ENCODE measurements at regions not wholly inside any gene's neighbourhood (a gene's known extent, or its start where the extent isn't known, plus 50 kb on each side); places are given as distances from the start of the nearest gene placed in this dataset.

DNA sequence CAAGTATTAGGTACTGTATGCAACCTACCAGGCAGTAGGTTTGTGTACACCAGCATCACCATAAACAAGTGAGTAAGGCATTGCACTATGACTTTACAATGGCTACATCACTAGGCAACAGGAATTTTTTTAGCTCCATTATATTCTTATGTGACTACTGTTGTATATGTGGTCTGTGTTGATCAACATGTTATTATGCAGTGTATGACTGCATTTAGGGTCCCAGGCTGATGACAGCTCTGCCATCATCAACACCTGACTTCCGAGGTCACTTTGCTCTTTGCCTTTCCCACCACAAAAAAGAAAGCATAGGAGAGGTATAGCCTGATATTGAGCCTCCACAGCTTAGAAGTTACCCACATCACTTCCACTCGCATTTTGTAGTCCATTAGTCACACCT is 217.5 kb upstream of the PELI2 start:
- Histone ChIP-seq H3K27me3 (replicated peaks; ENCODE audit: insufficient read depth, low read depth, low read length, poor library complexity) (no peaks in the 10 kb centered on the region), H3K4me3 (ENCODE audit: low read depth, low read length, poor library complexity, severe bottlenecking) (no peak overlapping the region), H3K36me3 (ENCODE audit: insufficient read depth, low read length, poor library complexity, severe bottlenecking) (no peaks in the 10 kb centered on the region), H3K4me1 (ENCODE audit: insufficient read depth, low read length, poor library complexity, severe bottlenecking) (no peaks in the 10 kb centered on the region), H3K9me3 (ENCODE audit: low read depth, low read length, poor library complexity, severe bottlenecking) (no peaks in the 10 kb centered on the region), H3K27ac (ENCODE audit: low read depth, low read length, poor library complexity, severe bottlenecking) (no peak overlapping the region)
- ChIA-PET POLR2A (ENCODE audit: low non-redundant PET) (no interaction called here), CTCF (no interaction called here)
- intact Hi-C loops (cut with micrococcal nuclease; ENCODE audit: unreplicated experiment), result no loop called here
- DNase-seq (ENCODE audit: low spot score), result no peak
- no TSS peak for BruUV-seq (replicated peaks)
- no peak for TF ChIP-seq EZH2 (IDR thresholded peaks at IDR 0.05; ENCODE audit: borderline replicate concordance, low read depth, low read length, poor library complexity, severe bottlenecking)
- TF ChIP-seq, protein P1, sequence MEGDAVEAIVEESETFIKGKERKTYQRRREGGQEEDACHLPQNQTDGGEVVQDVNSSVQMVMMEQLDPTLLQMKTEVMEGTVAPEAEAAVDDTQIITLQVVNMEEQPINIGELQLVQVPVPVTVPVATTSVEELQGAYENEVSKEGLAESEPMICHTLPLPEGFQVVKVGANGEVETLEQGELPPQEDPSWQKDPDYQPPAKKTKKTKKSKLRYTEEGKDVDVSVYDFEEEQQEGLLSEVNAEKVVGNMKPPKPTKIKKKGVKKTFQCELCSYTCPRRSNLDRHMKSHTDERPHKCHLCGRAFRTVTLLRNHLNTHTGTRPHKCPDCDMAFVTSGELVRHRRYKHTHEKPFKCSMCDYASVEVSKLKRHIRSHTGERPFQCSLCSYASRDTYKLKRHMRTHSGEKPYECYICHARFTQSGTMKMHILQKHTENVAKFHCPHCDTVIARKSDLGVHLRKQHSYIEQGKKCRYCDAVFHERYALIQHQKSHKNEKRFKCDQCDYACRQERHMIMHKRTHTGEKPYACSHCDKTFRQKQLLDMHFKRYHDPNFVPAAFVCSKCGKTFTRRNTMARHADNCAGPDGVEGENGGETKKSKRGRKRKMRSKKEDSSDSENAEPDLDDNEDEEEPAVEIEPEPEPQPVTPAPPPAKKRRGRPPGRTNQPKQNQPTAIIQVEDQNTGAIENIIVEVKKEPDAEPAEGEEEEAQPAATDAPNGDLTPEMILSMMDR (conservative IDR thresholded peaks at IDR 0.05; ENCODE audit: low read depth, low read length), result no peak

DNA sequence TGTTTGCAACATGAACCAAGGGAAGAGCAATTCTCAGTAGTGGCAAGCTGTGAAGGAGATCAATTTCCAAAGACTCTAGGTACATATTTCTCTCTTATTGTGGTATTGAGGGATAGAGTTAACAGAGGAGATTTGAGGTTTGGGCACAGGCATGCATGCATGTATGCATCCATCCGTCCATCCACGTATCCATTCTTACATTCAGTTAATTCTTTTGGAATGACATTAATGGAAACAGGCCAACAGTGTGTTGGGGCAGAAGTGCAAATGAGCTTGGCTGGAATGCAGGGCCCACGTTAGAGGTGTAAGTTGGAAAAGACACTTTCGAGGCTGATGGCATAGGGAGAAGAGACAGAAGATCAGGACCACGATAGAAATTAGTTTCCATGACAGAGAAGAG is 216.9 kb upstream of the PELI2 start:
- BruUV-seq (replicated peaks), result no TSS peak
- no peak for TF ChIP-seq EZH2 (IDR thresholded peaks at IDR 0.05; ENCODE audit: borderline replicate concordance, low read depth, low read length, poor library complexity, severe bottlenecking)
- TF ChIP-seq, protein P1 (conservative IDR thresholded peaks at IDR 0.05; ENCODE audit: low read depth, low read length), result no peak
- H3K4me3 ChIP-seq (ENCODE audit: low read depth, low read length, poor library complexity, severe bottlenecking), result no peak overlapping the region
- ChIA-PET CTCF (no interaction called here), POLR2A (ENCODE audit: low non-redundant PET) (no interaction called here)
- H3K4me1 ChIP-seq (ENCODE audit: insufficient read depth, low read length, poor library complexity, severe bottlenecking), result no peaks in the 10 kb centered on the region
- no peaks in the 10 kb centered on the region for H3K27me3 ChIP-seq (replicated peaks; ENCODE audit: insufficient read depth, low read depth, low read length, poor library complexity)
- intact Hi-C loops (cut with micrococcal nuclease; ENCODE audit: unreplicated experiment), result no loop called here
- no peak for DNase-seq (ENCODE audit: low spot score)
- no peaks in the 10 kb centered on the region for H3K36me3 ChIP-seq (ENCODE audit: insufficient read depth, low read length, poor library complexity, severe bottlenecking)
- H3K9me3 ChIP-seq (ENCODE audit: low read depth, low read length, poor library complexity, severe bottlenecking), result no peaks in the 10 kb centered on the region
- no peak overlapping the region for H3K27ac ChIP-seq (ENCODE audit: low read depth, low read length, poor library complexity, severe bottlenecking)

DNA sequence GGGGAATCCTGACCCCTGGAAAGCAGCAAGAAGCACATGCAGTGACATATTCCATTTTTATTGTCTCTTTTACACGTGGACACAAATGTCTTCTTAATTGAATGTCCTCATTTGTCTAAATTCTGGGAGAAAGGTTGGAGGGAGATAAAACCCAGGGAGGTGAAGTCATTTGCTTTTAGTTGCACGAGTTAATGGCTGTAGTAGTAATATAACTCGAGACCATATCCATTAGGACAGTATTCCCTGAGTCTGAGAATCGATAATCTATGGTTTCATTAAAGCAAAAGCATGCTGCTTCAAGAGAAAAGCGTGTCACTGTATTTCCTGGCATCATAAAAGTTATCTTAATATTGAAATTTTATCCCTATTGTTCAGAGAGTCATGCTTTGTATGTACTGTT is 216.0 kb upstream of the PELI2 start:
- Histone ChIP-seq H3K27me3 (replicated peaks; ENCODE audit: insufficient read depth, low read depth, low read length, poor library complexity) (no peaks in the 10 kb centered on the region), H3K4me1 (ENCODE audit: insufficient read depth, low read length, poor library complexity, severe bottlenecking) (no peaks in the 10 kb centered on the region), H3K36me3 (ENCODE audit: insufficient read depth, low read length, poor library complexity, severe bottlenecking) (no peaks in the 10 kb centered on the region), H3K4me3 (ENCODE audit: low read depth, low read length, poor library complexity, severe bottlenecking) (no peak overlapping the region), H3K9me3 (ENCODE audit: low read depth, low read length, poor library complexity, severe bottlenecking) (no peaks in the 10 kb centered on the region), H3K27ac (ENCODE audit: low read depth, low read length, poor library complexity, severe bottlenecking) (no peak overlapping the region)
- no peak for TF ChIP-seq EZH2 (IDR thresholded peaks at IDR 0.05; ENCODE audit: borderline replicate concordance, low read depth, low read length, poor library complexity, severe bottlenecking)
- TF ChIP-seq, protein P1 (conservative IDR thresholded peaks at IDR 0.05; ENCODE audit: low read depth, low read length), result no peak
- BruUV-seq (replicated peaks), result no TSS peak
- POLR2A ChIA-PET (ENCODE audit: low non-redundant PET), result no interaction called here
- intact Hi-C loops (cut with micrococcal nuclease; ENCODE audit: unreplicated experiment), result no loop called here
- CTCF ChIA-PET, result no interaction called here
- no peak for DNase-seq (ENCODE audit: low spot score)
